ENCODE measurements at regions not wholly inside any gene's neighbourhood (a gene's known extent, or its start where the extent isn't known, plus 50 kb on each side); places are given as distances from the start of the nearest gene placed in this dataset.
A peak's percentile ranks its signal among the peaks of the same experiment; 100 is the strongest.

DNA sequence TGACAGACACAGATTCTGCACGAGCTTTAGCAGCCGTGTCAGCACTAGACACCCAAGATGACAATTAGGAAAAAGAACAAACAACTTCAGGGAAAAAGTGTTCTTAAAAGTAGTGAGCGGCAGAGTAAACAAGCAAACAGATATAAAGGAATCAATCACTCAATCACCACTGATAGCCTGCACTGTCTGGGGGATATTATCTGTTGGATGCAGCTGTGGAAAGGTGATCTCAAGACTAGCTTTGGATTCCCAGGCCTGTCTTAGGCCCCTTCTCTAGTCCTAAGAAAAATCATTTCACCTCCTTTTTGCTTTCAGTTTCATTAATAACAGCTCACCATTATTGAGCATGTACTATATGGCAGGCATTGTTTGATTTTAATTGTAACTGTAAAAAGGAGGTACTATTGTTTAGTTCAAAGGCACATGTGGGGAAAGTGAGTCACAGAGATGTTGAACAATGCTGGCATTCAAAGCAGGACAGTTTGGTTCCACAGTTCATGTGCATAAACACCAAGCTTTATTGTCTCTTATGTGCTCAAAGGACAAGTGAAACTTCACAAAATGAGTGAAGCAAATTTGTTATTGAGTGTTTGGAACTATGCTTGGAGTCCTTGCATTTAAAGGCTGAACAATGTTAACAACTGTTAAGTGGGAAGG lies 147.3 kb upstream of the TCF4 start:
- BruUV-seq (replicated peaks), result no TSS peak
- 18% methylated on average over 3 of the region's 3 CpGs for WGBS (ENCODE audit: insufficient coverage, low coverage, missing lambda C conversion rate)
- ATAC-seq, result no peak
- H3K4me3 ChIP-seq, result no peak overlapping the region
- in situ Hi-C loops (cut with MboI) (no loop called here), intact Hi-C loops (cut with micrococcal nuclease) (no loop called here)
- peaks cover 0 to 44% of the 10 kb centered on the region in 2 experiments; a peak in 2 of 5 replicates for H3K4me1 ChIP-seq (replicated peaks in 1 of 2; ENCODE audit: control insufficient read depth in 2 of 2, insufficient read depth in 2 of 2, low read length in 2 of 2)
- ChIA-PET CTCF (ENCODE audit: low intra/inter-chr PET ratio) (no interaction called here), POLR2A (interaction anchor here (1.5 kb wide), 2 partner anchors 9 to 13 kb away, joined by 4 to 7 read pairs; no protein-coding TSS in a partner anchor)
- H3K79me2 ChIP-seq (ENCODE audit: control insufficient read depth, insufficient read depth, low read length), result no peaks in the 10 kb centered on the region
- H3K9me3 ChIP-seq (replicated peaks; ENCODE audit: control insufficient read depth, insufficient read depth, low read depth, low read length), result no peaks in the 10 kb centered on the region
- no peaks in the 10 kb centered on the region for H4K20me1 ChIP-seq (replicated peaks; ENCODE audit: control insufficient read depth, insufficient read depth, low read length)
- FAIRE-seq, result no peak
- H3K9ac ChIP-seq (ENCODE audit: insufficient read depth in 1 of 2, low read depth in 2 of 2, low read length in 2 of 2), result no peak overlapping the region
- H2AFZ ChIP-seq (ENCODE audit: low read depth, low read length), result no peak overlapping the region
- H3K27ac ChIP-seq (ENCODE audit: extremely low read depth, low read depth, low read length), result no peak overlapping the region; the same call in 2 of the 3 replicates
- H3K27me3 ChIP-seq (ENCODE audit: control insufficient read depth in 2 of 2, insufficient read depth in 2 of 2, low read length in 2 of 2), result no peaks in the 10 kb centered on the region
- H3K36me3 ChIP-seq (ENCODE audit: control insufficient read depth, insufficient read depth, low read length), result no peaks in the 10 kb centered on the region
- no peaks in the 10 kb centered on the region for H3K9me1 ChIP-seq (ENCODE audit: control insufficient read depth, insufficient read depth, low read length)
- peak overlapping the region; percentile 39; the same call in 1 of the 2 replicates for H3K4me2 ChIP-seq (ENCODE audit: insufficient read depth, low read length)
- peak in 2 of 4 experiments; percentile 22 to 33 for DNase-seq (ENCODE audit: extremely low read depth in 1 of 4, low spot score in 3 of 4)
- TF ChIP-seq DMBX1 (CRISPR knock-in tag; IDR thresholded peaks at IDR 0.05; ENCODE audit: borderline replicate concordance), result no peak
- no peak for TF ChIP-seq KAT2B (IDR thresholded peaks at IDR 0.05; ENCODE audit: low read depth, low read length)
- peak; percentile 75 for TF ChIP-seq EP300 (IDR thresholded peaks at IDR 0.05; ENCODE audit: low read length)
- TF ChIP-seq ZNF436 (CRISPR knock-in tag; IDR thresholded peaks at IDR 0.05), result no peak
- peak; percentile 22; the same call in 1 of the 2 replicates for TF ChIP-seq SMARCE1 (IDR thresholded peaks at IDR 0.05)
- no peak for TF ChIP-seq HMG20B (CRISPR knock-in tag; IDR thresholded peaks at IDR 0.05)
- no peak for TF ChIP-seq ARHGAP35 (IDR thresholded peaks at IDR 0.05; ENCODE audit: partially characterized antibody)
- TF ChIP-seq, protein P1, sequence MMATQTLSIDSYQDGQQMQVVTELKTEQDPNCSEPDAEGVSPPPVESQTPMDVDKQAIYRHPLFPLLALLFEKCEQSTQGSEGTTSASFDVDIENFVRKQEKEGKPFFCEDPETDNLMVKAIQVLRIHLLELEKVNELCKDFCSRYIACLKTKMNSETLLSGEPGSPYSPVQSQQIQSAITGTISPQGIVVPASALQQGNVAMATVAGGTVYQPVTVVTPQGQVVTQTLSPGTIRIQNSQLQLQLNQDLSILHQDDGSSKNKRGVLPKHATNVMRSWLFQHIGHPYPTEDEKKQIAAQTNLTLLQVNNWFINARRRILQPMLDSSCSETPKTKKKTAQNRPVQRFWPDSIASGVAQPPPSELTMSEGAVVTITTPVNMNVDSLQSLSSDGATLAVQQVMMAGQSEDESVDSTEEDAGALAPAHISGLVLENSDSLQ (IDR thresholded peaks at IDR 0.05), result peak; percentile 69
- TF ChIP-seq ZNF431 (CRISPR knock-in tag; IDR thresholded peaks at IDR 0.05), result no peak
- peak; percentile 14; the same call in 1 of the 2 replicates for TF ChIP-seq JUND (IDR thresholded peaks at IDR 0.05; ENCODE audit: borderline replicate concordance, low read depth, low read length)
- TF ChIP-seq JUND (tag; IDR thresholded peaks at IDR 0.05; ENCODE audit: borderline replicate concordance, low read depth, low read length), result no peak
- no peak for TF ChIP-seq PRMT5 (CRISPR knock-in tag; IDR thresholded peaks at IDR 0.05)
- no peak for TF ChIP-seq FIP1L1 (IDR thresholded peaks at IDR 0.05; ENCODE audit: low read depth, low read length, poor library complexity, severe bottlenecking)
- TF ChIP-seq BMI1 (IDR thresholded peaks at IDR 0.05; ENCODE audit: low read length), result no peak
- TF ChIP-seq PML (IDR thresholded peaks at IDR 0.05; ENCODE audit: low read length), result peak; percentile 30; the same call in 1 of the 2 replicates
- TF ChIP-seq TEAD4 (IDR thresholded peaks at IDR 0.05; ENCODE audit: low read length), result peak; percentile 70
- TF ChIP-seq TEAD4 (CRISPR knock-in tag; IDR thresholded peaks at IDR 0.05; ENCODE audit: borderline replicate concordance), result no peak
- no peak for TF ChIP-seq TRIM28 (IDR thresholded peaks at IDR 0.05)
- peak; percentile 78 for TF ChIP-seq ARID1B (IDR thresholded peaks at IDR 0.05)
- TF ChIP-seq ZNF695 (CRISPR knock-in tag; IDR thresholded peaks at IDR 0.05), result no peak
- peak; percentile 69 for TF ChIP-seq CBFA2T3 (IDR thresholded peaks at IDR 0.05)
- 0 out of 2 replicates have a peak, but pooled peaks have one; percentile 17 for TF ChIP-seq FOSL1 (tag; conservative IDR thresholded peaks at IDR 0.05)
- no peak for TF ChIP-seq ZNF232 (CRISPR knock-in tag; IDR thresholded peaks at IDR 0.05)
- no peak; the same call in 1 of the 2 replicates for TF ChIP-seq FOXM1 (IDR thresholded peaks at IDR 0.05; ENCODE audit: low read depth)
- TF ChIP-seq FOXM1 (CRISPR knock-in tag; IDR thresholded peaks at IDR 0.05; ENCODE audit: low read depth), result no peak
- TF ChIP-seq NRF1 (conservative IDR thresholded peaks at IDR 0.05 in 1 of 2, IDR thresholded peaks at IDR 0.05 in 1 of 2), result no peak
- TF ChIP-seq RBM22 (IDR thresholded peaks at IDR 0.05; ENCODE audit: low read depth, low read length, poor library complexity, severe bottlenecking), result no peak
- no peak for TF ChIP-seq ZBTB17 (CRISPR knock-in tag; IDR thresholded peaks at IDR 0.05)
